HG02798 (cell line): ENCODE measurements at regions not wholly inside any gene's neighbourhood (a gene's known extent, or its start where the extent isn't known, plus 50 kb on each side); places are given as distances from the start of the nearest gene placed in this dataset.

Source experiments
- ATAC-seq: cut with Tn5 transposase; IDR thresholded peaks from one replicate; pipeline ENCODE4 v1.9.1; 2021; ENCODE audit warnings: mild to moderate bottlenecking; ENCODE audit not compliant: unreplicated experiment, poor library complexity

DNA sequence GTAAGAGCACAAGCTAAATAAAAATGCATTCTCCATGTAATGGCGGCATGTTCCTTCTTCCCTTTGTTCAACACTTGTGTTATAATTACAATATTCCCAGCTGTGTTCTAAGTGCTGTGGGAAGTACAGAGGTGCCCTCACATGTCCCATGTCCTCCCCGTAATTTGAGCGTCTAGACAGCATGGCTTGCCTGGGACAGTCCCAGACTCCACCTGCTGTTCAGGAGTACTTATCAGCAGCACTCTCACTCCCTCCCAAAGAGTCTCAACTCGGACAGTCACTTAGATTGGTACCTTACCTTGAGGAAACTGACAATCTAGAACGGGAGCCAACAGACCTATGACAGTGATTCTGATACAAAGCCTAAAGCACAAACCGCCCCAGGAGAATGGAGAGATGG is 370.5 kb downstream of the EIPR1 start:
- ATAC-seq, result no peak

DNA sequence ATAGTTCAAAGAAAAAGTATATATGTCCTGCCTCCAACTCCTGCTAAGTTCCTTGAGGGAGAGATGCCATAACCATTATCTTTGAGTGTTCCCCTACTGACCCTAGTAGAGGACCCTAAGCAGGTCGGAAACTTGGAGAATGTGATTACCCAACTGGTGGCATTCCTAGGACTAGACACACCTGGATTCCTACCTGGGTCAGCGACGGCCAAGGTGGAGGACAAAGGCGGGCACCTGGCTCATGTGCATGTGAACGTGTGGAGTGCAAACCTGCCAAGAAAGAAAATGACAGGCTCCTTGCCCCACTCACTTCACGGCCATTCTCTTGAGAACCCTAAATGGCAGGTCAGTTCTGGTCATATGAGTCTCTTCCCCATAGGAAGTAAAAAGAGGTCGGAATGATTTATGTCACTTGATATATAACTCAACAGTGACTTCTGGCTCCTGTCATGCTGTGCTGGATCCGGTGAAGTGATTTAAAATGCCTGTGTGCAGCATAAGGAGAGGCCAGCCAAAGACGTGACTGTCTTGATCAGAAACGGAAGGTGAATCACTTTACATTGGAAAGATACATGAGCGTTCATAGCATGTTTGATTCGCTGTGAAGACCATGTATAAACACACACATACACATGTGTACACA is 371.6 kb downstream of the EIPR1 start:
- ATAC-seq, result no peak

- no peak for ATAC-seq
Measured at GRCh38 chr2:3001615-3002560, 375.7 kb downstream of the EIPR1 start.

DNA sequence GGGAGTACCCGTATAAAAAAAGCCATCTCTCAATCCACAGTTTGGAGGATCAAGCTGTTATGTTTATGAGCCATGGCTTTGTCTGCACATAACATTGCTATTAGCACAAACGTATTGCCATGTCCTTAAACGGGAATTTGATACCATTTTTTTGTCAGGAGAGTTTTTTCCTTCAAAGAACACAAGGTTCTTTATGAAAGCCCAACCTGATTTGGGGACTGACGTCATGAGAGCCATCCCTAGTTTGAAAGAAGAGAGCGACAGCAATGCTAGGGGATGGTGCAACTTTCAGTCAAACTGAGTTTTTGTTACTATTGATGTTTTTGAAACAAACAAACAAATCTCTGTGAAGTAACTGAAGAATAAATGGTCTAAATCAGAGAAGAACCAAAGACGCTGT is 376.6 kb downstream of the EIPR1 start:
- no peak for ATAC-seq

DNA sequence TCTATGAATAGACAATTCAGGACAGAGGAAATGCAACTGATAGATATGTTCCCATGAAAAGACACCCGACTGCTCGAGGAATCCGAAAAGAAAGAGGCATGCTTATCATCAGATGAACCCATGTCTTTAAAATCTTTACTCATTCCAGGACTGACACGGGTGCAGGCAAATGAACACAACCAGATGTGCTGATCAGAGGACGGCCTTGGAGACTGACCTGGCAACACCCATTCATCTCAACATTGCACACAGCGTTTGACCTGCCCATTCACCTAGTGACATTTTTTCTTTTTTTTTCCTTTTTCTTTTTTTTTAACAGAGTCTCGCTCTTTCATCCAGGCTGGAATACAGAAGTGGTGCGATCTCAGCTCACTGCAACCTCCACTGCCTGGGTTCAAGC is 377.5 kb downstream of the EIPR1 start:
- no peak for ATAC-seq

DNA sequence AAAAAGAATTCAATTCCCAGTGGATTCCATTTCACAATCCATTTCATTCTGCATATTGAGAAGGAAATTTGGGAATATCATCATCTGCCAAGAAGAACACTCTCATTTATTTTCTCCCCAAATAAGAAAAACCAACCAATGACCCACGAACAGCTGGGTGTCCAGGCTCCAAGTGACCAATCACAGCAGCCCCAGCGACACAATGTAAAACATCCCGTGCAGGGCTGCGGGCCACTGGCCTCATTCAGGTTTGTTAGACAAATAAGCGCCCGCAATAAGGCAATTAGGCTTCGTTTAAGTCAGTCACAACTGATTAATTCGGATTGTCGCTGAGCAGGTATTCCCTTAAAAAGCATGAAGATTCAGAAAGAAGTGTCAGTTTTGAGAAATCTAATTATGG is 378.6 kb downstream of the EIPR1 start:
- no peak for ATAC-seq

DNA sequence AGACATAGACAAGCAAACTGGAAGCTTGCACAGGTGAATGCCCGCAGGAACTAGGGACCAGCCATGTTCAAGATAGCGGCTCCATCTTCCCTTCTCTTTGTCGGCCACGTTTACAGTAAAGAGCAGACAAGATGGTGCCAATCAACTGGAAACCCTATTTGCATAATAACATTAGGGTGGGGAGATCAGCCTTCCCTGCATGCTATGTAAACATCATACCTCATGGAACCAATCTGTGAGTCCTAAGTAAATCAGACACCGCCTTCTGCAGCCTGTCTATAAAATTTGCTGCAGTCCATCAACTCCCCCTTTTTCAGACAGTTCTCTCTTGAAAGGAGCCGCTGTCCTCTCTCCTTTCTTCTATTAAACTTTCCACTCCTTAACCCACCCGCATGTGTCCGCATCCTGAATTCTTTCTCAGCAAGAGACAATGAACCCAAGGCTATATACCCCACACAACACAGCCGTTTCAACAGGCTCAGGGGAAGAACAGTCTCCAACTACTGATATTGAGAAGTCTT is 384.4 kb downstream of the EIPR1 start:
- no peak for ATAC-seq

DNA sequence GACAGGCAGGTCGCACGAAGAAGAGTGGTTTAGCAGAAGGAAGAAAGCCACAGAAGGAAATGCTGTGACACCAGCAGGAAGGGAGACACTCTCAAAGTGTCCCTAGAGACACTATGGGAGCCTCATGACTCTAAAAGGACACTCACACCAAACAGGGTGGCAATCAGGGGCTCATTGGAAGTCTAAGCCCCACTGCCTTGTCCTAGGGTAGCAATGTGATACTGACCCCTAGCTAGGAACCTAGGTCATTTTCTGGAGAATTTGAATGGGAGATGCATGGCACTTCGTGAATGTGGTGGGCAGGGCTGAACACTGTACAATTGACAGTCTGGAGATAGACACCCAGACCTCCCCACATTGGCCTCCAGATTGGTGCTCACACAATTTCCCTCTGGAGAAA is 385.0 kb downstream of the EIPR1 start:
- ATAC-seq, result no peak

- no peak for ATAC-seq
Measured at GRCh38 chr2:2985020-2985419, 392.6 kb downstream of the EIPR1 start.

DNA sequence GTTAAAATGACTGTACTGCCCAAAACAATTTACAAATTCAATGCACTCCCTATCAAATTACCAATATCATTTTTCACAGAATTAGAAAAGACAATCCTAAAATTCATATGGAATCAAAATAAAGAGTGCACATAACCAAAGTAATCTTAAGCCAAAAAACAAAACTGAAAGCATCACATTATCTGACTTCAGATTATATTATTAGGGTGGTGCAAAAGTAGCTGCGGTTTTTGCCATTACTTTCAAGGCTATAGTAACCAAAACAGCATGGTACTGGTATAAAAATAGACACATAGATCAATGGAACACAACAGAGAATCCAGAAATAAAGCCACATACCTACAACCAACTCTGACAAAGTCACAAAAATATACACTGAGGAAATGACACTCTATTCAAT is 396.6 kb downstream of the EIPR1 start:
- no peak for ATAC-seq

- no peak for ATAC-seq
Measured at GRCh38 chr2:2974982-2975381, 402.6 kb downstream of the EIPR1 start.

DNA sequence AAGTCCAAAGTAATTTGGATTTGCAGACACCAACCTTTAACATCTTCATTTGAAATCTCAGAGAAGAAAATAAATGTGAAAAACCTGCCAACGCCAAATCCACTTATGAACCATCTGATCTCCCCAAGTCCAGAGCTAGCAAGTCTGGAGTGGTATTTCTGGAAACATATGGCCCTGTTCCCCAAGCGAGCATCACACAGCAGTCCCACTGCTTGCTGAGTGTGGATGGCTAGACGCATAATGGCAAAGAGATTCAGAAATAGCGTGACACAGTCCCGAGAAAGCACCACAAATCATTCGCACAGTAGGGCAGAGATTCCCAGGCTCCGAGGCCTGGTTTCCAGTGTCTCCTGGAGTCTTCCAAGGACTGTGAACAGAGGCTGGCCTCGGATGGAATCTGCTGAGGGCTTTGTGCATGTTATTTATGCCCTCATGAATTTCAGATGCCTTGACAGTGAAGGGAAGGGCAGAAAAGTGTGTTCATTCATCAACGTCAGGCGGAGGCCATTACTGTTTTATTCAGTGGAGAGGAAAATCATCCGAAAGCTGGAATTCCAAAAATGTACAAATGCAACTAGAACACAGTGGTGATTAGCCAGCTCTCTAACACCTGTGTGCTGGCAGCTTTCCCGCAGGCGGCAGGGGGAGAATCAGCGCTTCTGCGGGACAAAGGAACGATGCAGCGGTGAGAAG is 417.0 kb downstream of the EIPR1 start:
- no peak for ATAC-seq

DNA sequence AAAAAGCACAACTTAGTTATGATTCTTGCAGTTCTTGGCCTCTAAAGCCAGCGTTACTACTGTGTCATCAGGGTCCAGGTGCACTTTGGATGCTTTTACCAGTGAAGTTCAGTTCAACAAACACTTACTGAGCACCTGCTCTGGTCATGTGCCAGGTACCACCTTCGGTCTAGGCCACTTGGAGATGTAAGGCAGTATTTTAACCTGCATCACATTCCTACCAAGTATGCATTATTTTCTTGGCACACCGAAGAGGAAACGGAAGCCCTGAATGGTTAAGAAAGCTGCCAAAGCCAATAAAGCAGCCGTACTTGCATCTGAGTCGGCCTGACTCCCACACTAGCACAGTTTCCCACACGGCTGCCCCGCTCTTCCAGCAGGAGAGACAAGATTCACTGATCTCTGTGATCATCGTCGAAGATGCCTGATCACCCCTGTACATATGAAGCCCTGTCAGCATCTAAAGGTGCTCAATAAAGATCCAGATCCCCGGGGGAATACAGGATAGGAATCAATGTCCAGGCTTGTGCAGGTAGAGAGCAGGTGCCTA is 427.1 kb downstream of the EIPR1 start:
- ATAC-seq, result no peak

- no peak for ATAC-seq
Measured at GRCh38 chr2:2947406-2947805, 430.2 kb downstream of the EIPR1 start.

DNA sequence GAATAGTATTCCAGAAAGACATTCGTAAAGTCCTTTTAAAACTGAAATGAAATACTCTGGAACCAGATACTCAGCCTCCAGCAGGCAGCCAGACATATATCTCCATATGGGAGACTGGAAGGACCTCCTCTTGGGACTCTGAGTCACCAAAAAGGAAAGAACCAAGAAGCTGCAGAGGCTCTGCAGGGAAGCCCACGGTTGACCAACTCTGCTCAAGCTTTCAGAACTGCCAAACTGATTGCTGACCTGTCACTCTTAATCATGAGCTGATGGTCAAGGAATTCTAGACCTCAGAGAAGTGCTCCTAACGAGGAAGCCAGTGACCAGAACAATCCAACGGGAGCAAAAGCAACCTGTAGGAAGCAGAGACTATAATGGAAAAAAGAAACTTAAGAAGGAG is 434.7 kb downstream of the EIPR1 start:
- no peak for ATAC-seq

DNA sequence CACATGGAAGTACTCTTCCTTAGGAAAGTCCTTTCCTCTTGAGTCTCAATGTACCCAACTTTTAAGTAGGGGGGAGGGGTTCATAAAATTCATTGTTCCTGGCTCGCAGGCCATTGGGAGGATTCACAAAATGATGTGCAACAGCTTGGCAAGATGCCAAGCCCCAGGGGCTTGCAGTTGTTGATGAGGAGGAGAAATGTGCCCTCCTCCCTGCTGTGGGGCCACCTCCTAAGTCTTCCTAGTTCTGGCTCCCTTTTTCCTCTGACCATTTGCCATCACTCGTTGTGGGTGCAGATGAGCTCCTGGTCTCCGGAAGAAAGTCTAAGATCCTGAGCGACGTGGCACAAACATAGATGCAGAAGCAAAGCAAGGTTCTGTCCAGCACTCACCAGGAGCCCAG is 435.4 kb downstream of the EIPR1 start:
- no peak for ATAC-seq

DNA sequence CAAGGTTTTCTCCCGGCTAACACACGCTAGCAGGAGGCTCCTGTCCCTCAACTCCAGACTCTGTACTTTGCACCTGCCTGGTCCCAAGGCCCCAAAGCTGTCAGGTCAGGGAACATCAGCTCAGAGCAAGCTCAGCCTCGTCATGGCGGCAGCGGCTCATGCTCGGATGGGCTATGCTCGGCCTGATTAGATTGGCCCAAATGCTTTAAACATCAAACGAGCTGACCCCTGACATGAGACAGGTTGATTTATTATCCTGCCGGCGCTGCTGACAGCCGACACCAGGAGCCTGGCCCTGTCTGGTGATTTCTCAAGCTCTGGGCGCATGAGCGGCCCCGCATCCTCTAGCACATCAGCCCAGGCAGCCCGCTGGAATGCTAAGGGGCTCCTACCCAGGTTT is 436.4 kb downstream of the EIPR1 start:
- no peak for ATAC-seq

DNA sequence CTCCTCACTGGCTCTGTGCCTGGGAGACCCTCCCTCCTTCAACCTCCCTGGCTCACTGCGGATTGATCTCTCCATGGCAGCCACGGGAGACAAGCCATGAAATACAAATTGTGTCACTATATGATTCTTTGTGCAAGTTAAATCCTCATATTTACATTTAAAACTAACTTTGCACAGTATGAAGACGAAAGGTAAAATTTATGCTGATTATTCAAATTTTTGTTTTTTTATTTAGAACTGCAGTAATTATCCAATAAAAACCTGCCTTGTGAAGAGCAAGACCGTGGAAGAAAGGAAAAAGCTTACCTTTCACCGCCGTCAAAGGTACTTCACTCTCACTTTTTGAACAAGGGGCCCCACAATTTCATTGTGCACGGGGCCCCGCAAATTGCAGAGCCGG is 436.9 kb downstream of the EIPR1 start:
- ATAC-seq, result no peak

GRCh38 chr2:2940061-2940460 is 437.6 kb downstream of the EIPR1 start:
- ATAC-seq, result no peak

DNA sequence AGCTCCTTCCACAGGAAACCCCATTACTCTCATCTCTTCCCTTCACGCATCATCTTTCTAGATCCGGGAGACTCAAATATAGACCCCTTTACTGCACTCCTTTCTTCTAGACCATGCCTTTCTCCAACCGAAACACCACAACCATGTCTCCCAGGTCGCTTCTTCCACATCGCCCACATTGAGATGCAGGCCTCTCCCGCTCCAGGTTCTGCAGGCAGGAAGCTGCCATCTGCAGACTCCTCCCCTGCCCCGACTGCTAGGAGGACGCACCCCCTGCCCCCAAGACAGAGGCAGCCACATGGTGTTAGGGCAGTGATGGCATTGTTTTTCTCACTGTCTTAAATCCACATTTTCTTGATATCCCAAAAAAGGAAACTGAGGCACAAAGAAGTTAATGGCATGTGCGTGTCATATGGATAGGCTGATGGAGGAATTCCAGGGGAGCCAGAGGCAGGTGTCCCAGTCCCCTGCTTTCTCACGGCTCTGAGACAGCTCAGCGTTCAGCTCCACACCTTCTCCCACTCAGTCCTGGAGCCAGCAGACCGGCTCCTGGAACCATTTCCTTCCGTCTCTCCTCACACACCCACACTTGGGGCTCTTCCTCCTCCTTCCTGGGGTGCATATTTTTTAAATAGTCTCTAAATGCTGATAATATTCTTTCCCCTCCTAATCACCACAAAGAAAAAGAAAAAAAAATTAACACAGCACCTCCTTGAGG is 438.4 kb downstream of the EIPR1 start:
- no peak for ATAC-seq
